ENCODE measurements at regions not wholly inside any gene's neighbourhood (a gene's known extent, or its start where the extent isn't known, plus 50 kb on each side); places are given as distances from the start of the nearest gene placed in this dataset.

- no peak for DNase-seq (ENCODE audit: low read depth)
- in situ Hi-C loops (cut with HindIII; ENCODE audit: low pct_unique_long_range_greater_than_20kb, low sequenced_read_pairs): no loop called here
These were observed 118.0 kb upstream of the POU3F2 start for GRCh38 chr6:98716341-98716740.

GRCh38 chr6:98717322-98717877, 117.0 kb upstream of the POU3F2 start:
- in situ Hi-C loops (cut with HindIII; ENCODE audit: low pct_unique_long_range_greater_than_20kb, low sequenced_read_pairs): no loop called here
- DNase-seq (ENCODE audit: low read depth): no peak

DNA sequence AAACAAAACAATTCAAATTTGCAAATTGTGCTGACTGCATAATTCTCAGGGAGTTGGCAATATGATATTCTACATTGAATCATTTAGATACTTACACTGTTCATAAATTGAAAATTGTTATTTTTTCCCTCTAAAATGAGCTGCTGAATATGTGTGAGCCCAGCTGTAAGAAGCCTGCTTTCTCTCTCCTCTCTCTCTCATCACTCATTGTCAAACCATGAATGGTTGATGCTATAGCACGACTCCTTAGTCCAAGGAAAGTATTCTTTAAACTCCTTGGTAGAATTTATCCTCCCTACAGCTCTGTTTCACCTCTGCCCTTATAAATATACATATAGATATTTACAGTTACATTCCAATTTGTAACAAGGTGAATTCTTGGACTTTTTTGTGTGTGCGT, 116.4 kb upstream of the POU3F2 start:
- in situ Hi-C loops (cut with HindIII; ENCODE audit: low pct_unique_long_range_greater_than_20kb, low sequenced_read_pairs): no loop called here
- no peak for DNase-seq (ENCODE audit: low read depth)

- in situ Hi-C loops (cut with HindIII; ENCODE audit: low pct_unique_long_range_greater_than_20kb, low sequenced_read_pairs): no loop called here
- DNase-seq (ENCODE audit: low read depth): no peak
These were observed 109.8 kb upstream of the POU3F2 start for GRCh38 chr6:98724537-98724936.

DNA sequence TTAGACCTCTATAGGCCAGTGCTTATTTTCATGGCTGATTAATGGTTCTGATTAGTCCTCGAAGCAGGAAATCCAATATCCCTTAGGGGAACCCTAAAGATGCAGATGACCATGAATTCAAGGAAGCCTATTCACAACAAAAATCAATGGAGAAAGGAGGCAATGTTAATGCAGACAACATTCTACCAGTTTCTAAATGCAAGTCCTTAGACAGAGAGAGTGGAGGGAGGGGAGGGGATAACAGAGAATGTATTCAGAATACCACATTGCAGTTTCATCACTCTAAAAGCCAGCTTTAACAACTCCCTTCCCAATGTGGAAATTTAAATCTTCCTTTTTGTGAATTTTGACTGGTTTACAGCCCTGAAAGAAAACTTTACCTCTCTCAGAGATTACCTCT, 87.1 kb upstream of the POU3F2 start:
- in situ Hi-C loops (cut with HindIII; ENCODE audit: low pct_unique_long_range_greater_than_20kb, low sequenced_read_pairs): no loop called here
- DNase-seq (ENCODE audit: low read depth): no peak

- in situ Hi-C loops (cut with HindIII; ENCODE audit: low pct_unique_long_range_greater_than_20kb, low sequenced_read_pairs): no loop called here
- no peak for DNase-seq (ENCODE audit: low read depth)
These were observed 86.4 kb upstream of the POU3F2 start for GRCh38 chr6:98747960-98748359.

DNA sequence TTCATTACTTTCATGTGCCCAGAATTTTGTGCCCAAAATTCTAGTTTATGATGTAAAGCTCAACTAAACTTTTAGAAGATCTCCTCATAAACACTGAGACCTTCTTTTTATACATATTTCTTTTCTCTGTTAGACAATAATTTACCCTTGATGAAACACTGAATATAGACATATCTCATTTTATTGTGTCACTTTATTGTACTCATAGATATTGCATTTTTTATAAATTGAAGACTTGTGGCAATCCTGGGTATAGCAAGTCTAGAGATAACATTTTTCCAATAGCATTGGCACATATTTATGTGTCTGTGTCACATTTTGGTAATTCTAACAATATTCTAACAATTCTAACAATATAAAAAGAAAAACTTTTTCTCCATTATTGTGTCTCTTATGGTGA, 74.9 kb upstream of the POU3F2 start:
- in situ Hi-C loops (cut with HindIII; ENCODE audit: low pct_unique_long_range_greater_than_20kb, low sequenced_read_pairs): no loop called here
- DNase-seq (ENCODE audit: low read depth): no peak

DNA sequence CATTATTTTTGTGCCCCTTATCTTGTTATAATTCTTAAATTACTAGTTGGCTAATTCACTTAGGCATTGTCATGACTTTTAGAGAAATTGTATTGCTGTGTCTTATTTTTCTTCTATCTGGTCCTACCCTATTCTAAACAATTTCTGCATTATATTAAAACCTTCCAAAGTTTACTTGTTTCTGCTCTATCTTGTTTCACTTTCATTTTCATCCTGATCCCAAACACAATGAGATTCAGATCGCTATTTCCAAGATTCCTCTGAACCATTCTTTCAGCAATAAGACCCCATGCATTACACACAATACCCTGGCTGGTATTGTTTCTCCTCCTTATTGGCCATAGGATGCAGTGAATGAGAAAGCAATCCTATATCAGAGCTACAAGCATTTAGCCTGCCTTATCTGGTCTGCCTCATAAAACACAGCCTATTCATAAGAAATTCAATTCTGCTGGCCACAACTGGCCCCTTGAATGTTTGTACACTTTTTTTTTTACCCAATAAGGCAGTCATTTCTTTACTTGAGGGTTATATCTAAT, 69.9 kb upstream of the POU3F2 start:
- no peak for DNase-seq (ENCODE audit: low read depth)
- in situ Hi-C loops (cut with HindIII; ENCODE audit: low pct_unique_long_range_greater_than_20kb, low sequenced_read_pairs): no loop called here

GRCh38 chr6:98769546-98769945, 64.8 kb upstream of the POU3F2 start:
- peak; percentile 20 for DNase-seq (ENCODE audit: low read depth)
- in situ Hi-C loops (cut with HindIII; ENCODE audit: low pct_unique_long_range_greater_than_20kb, low sequenced_read_pairs): no loop called here

- DNase-seq (ENCODE audit: low read depth): no peak
- in situ Hi-C loops (cut with HindIII; ENCODE audit: low pct_unique_long_range_greater_than_20kb, low sequenced_read_pairs): no loop called here
These were observed 59.2 kb upstream of the POU3F2 start for GRCh38 chr6:98775205-98775604.

DNA sequence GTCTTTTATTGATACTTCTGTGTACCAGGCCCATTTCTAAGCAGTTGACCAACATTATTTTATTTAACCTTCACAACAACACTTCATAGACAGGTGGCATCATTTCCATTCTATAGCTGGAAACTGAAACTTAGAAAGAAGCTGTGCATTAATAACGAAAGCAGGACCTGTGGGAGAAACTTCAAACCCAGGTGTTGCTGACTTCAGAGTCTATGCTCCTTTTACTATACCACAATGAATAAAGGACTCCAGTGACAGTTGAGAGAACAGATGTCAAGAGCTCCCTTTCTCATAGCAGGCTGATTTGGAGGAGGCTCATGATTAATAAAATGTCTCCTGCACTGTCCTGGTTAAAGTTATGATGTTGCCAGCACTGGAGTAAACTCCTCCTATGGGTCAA, 56.6 kb upstream of the POU3F2 start:
- in situ Hi-C loops (cut with HindIII; ENCODE audit: low pct_unique_long_range_greater_than_20kb, low sequenced_read_pairs): no loop called here
- no peak for DNase-seq (ENCODE audit: low read depth)

GRCh38 chr6:98779618-98780017, 54.8 kb upstream of the POU3F2 start:
- DNase-seq (ENCODE audit: low read depth): peak; percentile 46
- in situ Hi-C loops (cut with HindIII; ENCODE audit: low pct_unique_long_range_greater_than_20kb, low sequenced_read_pairs): no loop called here

GRCh38 chr6:98782772-98783171, 51.6 kb upstream of the POU3F2 start:
- in situ Hi-C loops (cut with HindIII; ENCODE audit: low pct_unique_long_range_greater_than_20kb, low sequenced_read_pairs): no loop called here
- DNase-seq (ENCODE audit: low read depth): no peak

DNA sequence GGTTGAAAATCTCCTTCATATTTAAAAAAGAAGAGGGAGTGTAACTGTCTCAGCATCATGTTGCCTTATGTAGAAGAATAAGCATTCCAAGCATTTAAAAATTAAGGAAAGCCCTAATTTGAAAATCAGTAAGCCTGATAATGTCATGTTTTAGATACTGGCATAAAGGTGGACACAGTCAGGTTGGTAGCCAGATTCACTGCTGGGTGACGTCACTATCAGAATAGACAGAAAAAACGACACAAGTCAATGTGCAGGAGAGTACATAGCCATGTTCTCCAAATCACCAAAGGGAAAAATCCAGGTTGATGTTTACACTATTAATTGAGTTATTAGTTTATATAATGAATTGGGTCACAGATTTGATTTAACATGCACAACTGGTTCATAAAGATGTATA, 50.8 kb upstream of the POU3F2 start:
- DNase-seq (ENCODE audit: low read depth): no peak
- in situ Hi-C loops (cut with HindIII; ENCODE audit: low pct_unique_long_range_greater_than_20kb, low sequenced_read_pairs): no loop called here
